ENCODE measurements at regions not wholly inside any gene's neighbourhood (a gene's known extent, or its start where the extent isn't known, plus 50 kb on each side); places are given as distances from the start of the nearest gene placed in this dataset.

DNA sequence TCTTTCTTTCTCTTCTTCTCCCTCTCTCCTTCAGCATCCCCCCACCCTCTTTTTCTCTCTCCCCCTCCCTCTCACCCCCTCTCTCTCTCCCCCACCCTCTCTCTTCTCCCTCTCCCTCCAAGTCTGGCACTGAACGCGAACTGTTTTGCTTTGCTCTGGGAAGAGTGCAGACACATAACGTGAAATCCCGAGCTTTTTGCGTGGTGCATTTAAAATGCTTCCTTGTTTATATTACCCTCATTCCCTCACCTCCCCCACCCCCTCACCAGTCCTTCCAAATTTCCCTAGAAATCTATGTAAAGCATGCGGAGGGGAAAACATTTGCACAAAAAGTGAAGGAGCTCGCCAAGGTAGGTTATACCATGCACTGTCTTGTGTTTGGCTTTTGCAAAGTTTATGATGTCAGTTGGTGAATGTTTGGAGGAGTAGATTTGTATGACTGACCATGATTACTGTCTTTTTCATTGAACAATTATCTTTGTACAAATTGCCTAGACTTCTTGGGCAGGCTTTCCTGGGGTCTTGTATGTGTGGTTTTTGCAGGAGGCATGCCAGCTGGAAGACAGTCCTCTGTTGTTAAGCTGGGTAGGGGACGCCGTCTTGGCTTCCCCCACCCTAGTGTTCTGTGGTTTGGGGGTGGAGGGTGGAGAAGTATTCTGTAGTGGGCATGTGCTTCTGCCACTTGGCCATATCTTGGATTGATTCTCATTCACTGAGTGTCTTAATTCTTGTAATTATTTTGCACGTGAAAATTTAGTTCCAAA, 123.7 kb upstream of the HSD17B12 start:
- Histone ChIP-seq H3K4me1 (ENCODE audit: control insufficient read depth in 2 of 3, insufficient read depth in 2 of 3, low read depth in 1 of 3, low read length in 3 of 3) (peaks cover 0 to 4% (median 0%) of the 10 kb centered on the region in 3 donors), H3K4me3 (ENCODE audit: low read length in 3 of 3) (peak overlapping the region in 1 of 3 donors; percentile 38), H3K27ac (ENCODE audit: low read depth in 2 of 2, low read length in 2 of 2) (no peak overlapping the region), H3K9me3 (ENCODE audit: control insufficient read depth in 2 of 3, insufficient read depth in 1 of 3, low read length in 3 of 3) (no peaks in the 10 kb centered on the region), H3K9ac (ENCODE audit: low read length in 3 of 3) (no peak overlapping the region), H3K27me3 (ENCODE audit: control insufficient read depth, insufficient read depth, low read length) (peaks cover 17% of the 10 kb centered on the region), H3K36me3 (ENCODE audit: control insufficient read depth in 2 of 3, insufficient read depth in 3 of 3, low read length in 3 of 3) (no peaks in the 10 kb centered on the region)
- DNase-seq (no peak), FAIRE-seq (no peak)
- TF ChIP-seq, protein P1, sequence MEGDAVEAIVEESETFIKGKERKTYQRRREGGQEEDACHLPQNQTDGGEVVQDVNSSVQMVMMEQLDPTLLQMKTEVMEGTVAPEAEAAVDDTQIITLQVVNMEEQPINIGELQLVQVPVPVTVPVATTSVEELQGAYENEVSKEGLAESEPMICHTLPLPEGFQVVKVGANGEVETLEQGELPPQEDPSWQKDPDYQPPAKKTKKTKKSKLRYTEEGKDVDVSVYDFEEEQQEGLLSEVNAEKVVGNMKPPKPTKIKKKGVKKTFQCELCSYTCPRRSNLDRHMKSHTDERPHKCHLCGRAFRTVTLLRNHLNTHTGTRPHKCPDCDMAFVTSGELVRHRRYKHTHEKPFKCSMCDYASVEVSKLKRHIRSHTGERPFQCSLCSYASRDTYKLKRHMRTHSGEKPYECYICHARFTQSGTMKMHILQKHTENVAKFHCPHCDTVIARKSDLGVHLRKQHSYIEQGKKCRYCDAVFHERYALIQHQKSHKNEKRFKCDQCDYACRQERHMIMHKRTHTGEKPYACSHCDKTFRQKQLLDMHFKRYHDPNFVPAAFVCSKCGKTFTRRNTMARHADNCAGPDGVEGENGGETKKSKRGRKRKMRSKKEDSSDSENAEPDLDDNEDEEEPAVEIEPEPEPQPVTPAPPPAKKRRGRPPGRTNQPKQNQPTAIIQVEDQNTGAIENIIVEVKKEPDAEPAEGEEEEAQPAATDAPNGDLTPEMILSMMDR (IDR thresholded peaks at IDR 0.05; ENCODE audit: borderline replicate concordance, extremely low read depth, insufficient read depth): no peak
- intact Hi-C loops (cut with DNase I): no loop called here

DNA sequence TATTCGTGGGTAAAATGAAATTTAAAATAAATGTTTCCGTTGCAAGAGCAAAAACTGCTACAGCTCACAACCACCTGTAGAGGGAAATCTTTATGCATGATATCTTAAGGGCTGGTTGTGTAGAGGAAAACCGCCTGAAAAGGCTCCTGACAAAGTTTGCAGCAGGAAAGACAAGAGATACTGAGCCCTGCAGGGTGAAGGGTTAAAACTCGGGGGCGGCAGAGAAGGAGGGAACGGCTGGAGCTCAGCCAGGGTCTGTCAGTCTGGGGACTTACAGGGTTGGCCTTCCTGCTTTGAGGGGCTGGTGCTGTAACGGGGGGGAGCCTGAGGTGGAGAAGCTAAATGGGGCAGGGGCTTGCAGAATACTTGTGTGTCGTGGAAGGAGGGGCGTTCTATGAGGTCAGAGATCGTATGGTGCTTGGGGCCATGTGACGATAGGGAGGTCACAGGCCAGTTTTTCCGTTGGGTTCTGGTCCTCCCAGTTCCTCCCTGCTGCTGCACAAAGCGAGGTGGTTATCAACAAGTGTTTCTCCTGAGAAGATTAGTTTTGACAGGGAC, 122.9 kb upstream of the HSD17B12 start:
- DNase-seq: peak in 2 of 5 donors; percentile 48 to 49

DNA sequence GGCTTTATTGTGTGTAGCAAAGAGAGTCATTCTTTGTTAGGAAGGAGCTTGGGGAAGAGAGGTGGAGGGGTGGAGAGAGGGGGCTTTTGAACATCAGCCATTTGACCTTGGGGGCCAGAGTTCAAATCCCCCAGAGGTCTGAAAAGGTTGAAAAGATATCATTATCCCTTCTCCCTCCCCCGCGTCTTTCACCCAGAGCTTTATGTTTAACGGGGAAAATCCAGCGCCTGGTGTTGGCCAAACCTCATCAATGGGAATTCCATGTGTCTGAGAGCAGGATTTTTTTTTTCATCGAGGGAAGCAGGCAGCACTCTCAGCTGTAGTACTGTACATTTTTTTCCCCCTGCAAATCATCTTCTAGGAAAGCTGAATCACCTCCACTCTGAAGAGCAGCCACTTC, 122.4 kb upstream of the HSD17B12 start:
- Histone ChIP-seq H3K36me3 (ENCODE audit: control insufficient read depth in 2 of 3, insufficient read depth in 3 of 3, low read length in 3 of 3) (no peaks in the 10 kb centered on the region), H3K27me3 (ENCODE audit: control insufficient read depth, insufficient read depth, low read length) (peaks cover 17% of the 10 kb centered on the region), H3K4me1 (ENCODE audit: control insufficient read depth in 2 of 3, insufficient read depth in 2 of 3, low read depth in 1 of 3, low read length in 3 of 3) (peaks cover 0 to 4% (median 0%) of the 10 kb centered on the region in 3 donors), H3K9ac (ENCODE audit: low read length in 3 of 3) (no peak overlapping the region), H3K9me3 (ENCODE audit: control insufficient read depth in 2 of 3, insufficient read depth in 1 of 3, low read length in 3 of 3) (no peaks in the 10 kb centered on the region), H3K4me3 (ENCODE audit: low read length in 3 of 3) (no peak overlapping the region), H3K27ac (ENCODE audit: low read depth in 2 of 2, low read length in 2 of 2) (no peak overlapping the region)
- intact Hi-C loops (cut with DNase I): no loop called here
- no peak for FAIRE-seq
- no peak for DNase-seq
- TF ChIP-seq, protein P1 (IDR thresholded peaks at IDR 0.05; ENCODE audit: borderline replicate concordance, extremely low read depth, insufficient read depth): no peak

More for the DNA sequence above, 122.9 kb upstream of the HSD17B12 start:
- peaks cover 0 to 4% (median 0%) of the 10 kb centered on the region in 3 donors for H3K4me1 ChIP-seq (ENCODE audit: control insufficient read depth in 2 of 3, insufficient read depth in 2 of 3, low read depth in 1 of 3, low read length in 3 of 3)
- H3K36me3 ChIP-seq (ENCODE audit: control insufficient read depth in 2 of 3, insufficient read depth in 3 of 3, low read length in 3 of 3): no peaks in the 10 kb centered on the region
- TF ChIP-seq, protein P1 (IDR thresholded peaks at IDR 0.05; ENCODE audit: borderline replicate concordance, extremely low read depth, insufficient read depth): no peak
- intact Hi-C loops (cut with DNase I): no loop called here
- FAIRE-seq: no peak
- no peaks in the 10 kb centered on the region for H3K9me3 ChIP-seq (ENCODE audit: control insufficient read depth in 2 of 3, insufficient read depth in 1 of 3, low read length in 3 of 3)
- no peak overlapping the region for H3K9ac ChIP-seq (ENCODE audit: low read length in 3 of 3)
- H3K4me3 ChIP-seq (ENCODE audit: low read length in 3 of 3): no peak overlapping the region
- peaks cover 17% of the 10 kb centered on the region for H3K27me3 ChIP-seq (ENCODE audit: control insufficient read depth, insufficient read depth, low read length)
- H3K27ac ChIP-seq (ENCODE audit: low read depth in 2 of 2, low read length in 2 of 2): no peak overlapping the region

Measured in kidney (tissue), 13 donors.